SU-DHL-6 (cell line): ENCODE measurements at regions not wholly inside any gene's neighbourhood (a gene's known extent, or its start where the extent isn't known, plus 50 kb on each side); places are given as distances from the start of the nearest gene placed in this dataset.

Source experiments
- H2AFZ ChIP-seq: fragments of 200-600 bp; sonication (generic); 2 replicates; pipeline ENCODE4 v1.6.1; 2014; ENCODE audit warnings: low read depth, mild to moderate bottlenecking, moderate library complexity, mixed read lengths, antibody characterized with exemption, low read length; ENCODE audit not compliant: severe bottlenecking
- H3F3A ChIP-seq: fragments of 200-600 bp; shearing (Covaris generic); 2 replicates; pipeline ENCODE4 v1.6.0; 2016; ENCODE audit warnings: antibody characterized with exemption, mild to moderate bottlenecking; ENCODE audit not compliant: insufficient read depth
- H3K27ac ChIP-seq: fragments of 200-600 bp; sonication (generic); 2 replicates; pipeline ENCODE4 v1.5.1; 2016; ENCODE audit warnings: low read depth, mild to moderate bottlenecking, low read length, moderate library complexity, mixed read lengths
- H3K27me3 ChIP-seq: fragments of 200-600 bp; sonication (generic), shearing (Covaris generic); 2 replicates; pipeline ENCODE4 v1.6.0; 2014; ENCODE audit warnings: mild to moderate bottlenecking, low read length
- H3K36me3 ChIP-seq: fragments of 200-600 bp; sonication (generic); 2 replicates; pipeline ENCODE4 v1.6.1; 2014; ENCODE audit warnings: mild to moderate bottlenecking, low read length, mixed read lengths
- H3K4me2 ChIP-seq: fragments of 300-600, 200-600 bp; shearing (Covaris generic), sonication (generic); 2 replicates; pipeline ENCODE4 v1.6.0; 2014; ENCODE audit warnings: low read length, low read depth, mild to moderate bottlenecking; ENCODE audit not compliant: poor library complexity, severe bottlenecking
- H3K4me3 ChIP-seq: fragments of 200-600 bp; sonication (generic); 2 replicates; pipeline ENCODE4 v1.5.1; 2014; ENCODE audit warnings: antibody characterized with exemption, low read length, mild to moderate bottlenecking, mixed read lengths; ENCODE audit not compliant: insufficient read depth, poor library complexity, severe bottlenecking
- H3K79me2 ChIP-seq: fragments of 200-600 bp; sonication (generic); 2 replicates; pipeline ENCODE4 v1.6.1; 2014; ENCODE audit warnings: mild to moderate bottlenecking, low read length, moderate library complexity; ENCODE audit not compliant: insufficient read depth
- H3K9ac ChIP-seq: fragments of 200-600 bp; sonication (generic); 2 replicates; pipeline ENCODE4 v1.7.0; 2014; ENCODE audit warnings: mild to moderate bottlenecking, low read length
- H3K9me2 ChIP-seq: fragments of 200-600 bp; sonication (generic); replicated peaks from 2 replicates; pipeline ENCODE4 v1.6.1; 2014; ENCODE audit warnings: low read length; ENCODE audit not compliant: insufficient read depth
- H3K9me3 ChIP-seq: fragments of 200-600 bp; sonication (generic); 2 replicates; pipeline ENCODE4 v1.6.1; 2014; ENCODE audit warnings: low read length, mixed read lengths; ENCODE audit not compliant: insufficient read depth
- H4K20me1 ChIP-seq: fragments of 200-600 bp; sonication (generic); 2 replicates; pipeline ENCODE4 v1.6.1; 2014; ENCODE audit warnings: low read depth, mild to moderate bottlenecking, antibody characterized with exemption, low read length, moderate library complexity, mixed read lengths
- EZH2phosphoT487 ChIP-seq: fragments of 200-600 bp; sonication (generic), shearing (Covaris generic); conservative IDR thresholded peaks from 2 replicates; pipeline ENCODE4 v1.6.1; 2018; ENCODE audit warnings: mild to moderate bottlenecking, antibody characterized with exemption, low read length, moderate library complexity, mixed read lengths
- TF ChIP-seq, protein P1 (sequence below): fragments of 200-600 bp; sonication (generic); IDR thresholded peaks from one replicate; pipeline ENCODE4 v1.5.1; 2017; ENCODE audit warnings: antibody characterized with exemption, mild to moderate bottlenecking, low read length, moderate library complexity; ENCODE audit not compliant: insufficient read depth, poor library complexity, severe bottlenecking

DNA sequence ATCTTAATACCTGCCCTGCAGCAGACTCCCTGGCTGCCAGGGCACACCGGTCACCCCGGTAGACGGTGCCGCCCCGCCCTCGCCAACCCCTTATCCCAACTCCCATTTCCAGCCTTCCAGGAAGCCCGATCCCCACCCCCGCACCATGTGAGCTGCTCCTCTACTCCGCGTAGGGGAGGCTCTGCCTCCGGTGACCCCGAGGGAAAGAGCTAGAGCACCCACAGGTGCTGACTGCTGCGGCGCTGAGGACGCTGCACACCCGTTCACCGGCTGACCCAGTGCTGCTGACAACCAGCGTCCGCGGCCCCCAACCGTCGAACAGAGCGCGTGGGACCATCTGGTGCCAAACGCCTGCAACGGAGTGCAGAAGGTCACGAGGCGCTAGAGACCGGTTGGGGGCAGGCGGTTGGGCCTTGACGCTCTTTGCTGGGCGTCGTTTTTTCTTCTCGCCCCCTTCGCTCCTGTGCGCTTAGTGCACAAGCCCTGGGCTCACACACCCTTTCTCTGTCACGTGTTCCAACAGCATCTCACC lies 59.6 kb upstream of the ZNF599 start:
- no peaks in the 10 kb centered on the region for H3K9me3 ChIP-seq
- H3K9me2 ChIP-seq = no peaks in the 10 kb centered on the region
- H3K4me2 ChIP-seq = no peak overlapping the region
- no peak for TF ChIP-seq EZH2phosphoT487
- TF ChIP-seq, protein P1, sequence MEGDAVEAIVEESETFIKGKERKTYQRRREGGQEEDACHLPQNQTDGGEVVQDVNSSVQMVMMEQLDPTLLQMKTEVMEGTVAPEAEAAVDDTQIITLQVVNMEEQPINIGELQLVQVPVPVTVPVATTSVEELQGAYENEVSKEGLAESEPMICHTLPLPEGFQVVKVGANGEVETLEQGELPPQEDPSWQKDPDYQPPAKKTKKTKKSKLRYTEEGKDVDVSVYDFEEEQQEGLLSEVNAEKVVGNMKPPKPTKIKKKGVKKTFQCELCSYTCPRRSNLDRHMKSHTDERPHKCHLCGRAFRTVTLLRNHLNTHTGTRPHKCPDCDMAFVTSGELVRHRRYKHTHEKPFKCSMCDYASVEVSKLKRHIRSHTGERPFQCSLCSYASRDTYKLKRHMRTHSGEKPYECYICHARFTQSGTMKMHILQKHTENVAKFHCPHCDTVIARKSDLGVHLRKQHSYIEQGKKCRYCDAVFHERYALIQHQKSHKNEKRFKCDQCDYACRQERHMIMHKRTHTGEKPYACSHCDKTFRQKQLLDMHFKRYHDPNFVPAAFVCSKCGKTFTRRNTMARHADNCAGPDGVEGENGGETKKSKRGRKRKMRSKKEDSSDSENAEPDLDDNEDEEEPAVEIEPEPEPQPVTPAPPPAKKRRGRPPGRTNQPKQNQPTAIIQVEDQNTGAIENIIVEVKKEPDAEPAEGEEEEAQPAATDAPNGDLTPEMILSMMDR = no peak
- no peaks in the 10 kb centered on the region for H4K20me1 ChIP-seq
- no peaks in the 10 kb centered on the region for H3K36me3 ChIP-seq
- H2AFZ ChIP-seq = no peak overlapping the region
- H3F3A ChIP-seq = no peaks in the 10 kb centered on the region
- no peak overlapping the region for H3K9ac ChIP-seq
- H3K79me2 ChIP-seq = no peaks in the 10 kb centered on the region
- no peak overlapping the region for H3K4me3 ChIP-seq
- H3K27me3 ChIP-seq = no peaks in the 10 kb centered on the region
- H3K27ac ChIP-seq = no peak overlapping the region

DNA sequence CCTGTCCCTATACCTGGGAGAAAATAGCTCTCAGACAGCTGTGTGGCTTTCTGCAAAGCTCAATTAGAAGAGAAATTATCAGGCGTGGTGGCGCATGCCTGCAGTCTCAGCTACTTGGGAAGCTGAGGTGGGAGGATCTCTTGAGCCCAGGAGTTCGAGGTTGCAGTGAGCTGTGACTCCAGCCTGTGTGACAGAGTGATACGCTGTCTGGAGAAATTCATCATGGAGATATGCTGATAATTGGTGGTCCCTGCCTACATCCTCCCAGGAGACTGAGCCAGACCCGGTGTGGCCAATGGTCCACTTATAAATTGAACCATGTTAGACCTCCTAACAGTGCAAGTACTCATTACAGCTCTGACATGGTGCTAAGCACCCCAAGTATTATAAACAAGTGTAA lies 58.7 kb upstream of the ZNF599 start:
- no peak overlapping the region for H3K27ac ChIP-seq
- H2AFZ ChIP-seq = no peak overlapping the region
- TF ChIP-seq, protein P1 = no peak
- no peak for TF ChIP-seq EZH2phosphoT487
- H3K79me2 ChIP-seq = no peaks in the 10 kb centered on the region
- no peak overlapping the region for H3K4me3 ChIP-seq
- H3K36me3 ChIP-seq = no peaks in the 10 kb centered on the region
- no peaks in the 10 kb centered on the region for H3K9me3 ChIP-seq
- no peak overlapping the region for H3K9ac ChIP-seq
- H3K9me2 ChIP-seq = no peaks in the 10 kb centered on the region
- H3F3A ChIP-seq = no peaks in the 10 kb centered on the region
- H4K20me1 ChIP-seq = no peaks in the 10 kb centered on the region
- H3K27me3 ChIP-seq = no peaks in the 10 kb centered on the region
- H3K4me2 ChIP-seq = no peak overlapping the region

DNA sequence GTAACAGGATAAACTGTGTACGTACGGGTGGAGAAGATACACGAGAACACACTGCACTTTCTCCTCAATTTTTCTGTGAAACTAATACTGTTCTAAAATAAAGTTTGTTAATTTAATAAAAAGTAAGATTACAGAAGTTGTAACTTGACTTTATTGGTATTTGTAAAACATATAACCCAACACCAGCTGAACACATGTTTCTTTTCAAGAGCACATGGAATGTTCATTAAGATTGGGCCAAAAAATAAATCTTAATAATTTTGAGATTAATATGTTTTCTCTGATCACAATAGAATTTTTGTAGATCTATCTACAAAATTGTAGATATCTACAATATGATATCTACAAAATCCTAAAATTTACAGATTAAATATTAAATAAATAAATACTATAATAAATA lies 55.1 kb upstream of the ZNF599 start:
- no peaks in the 10 kb centered on the region for H3K9me3 ChIP-seq
- no peak overlapping the region for H3K27ac ChIP-seq
- H3K36me3 ChIP-seq = no peaks in the 10 kb centered on the region
- TF ChIP-seq EZH2phosphoT487 = no peak
- TF ChIP-seq, protein P1 = no peak
- H3K27me3 ChIP-seq = no peaks in the 10 kb centered on the region
- H3F3A ChIP-seq = no peaks in the 10 kb centered on the region
- H3K4me3 ChIP-seq = no peak overlapping the region
- H3K79me2 ChIP-seq = no peaks in the 10 kb centered on the region
- no peaks in the 10 kb centered on the region for H3K9me2 ChIP-seq
- no peak overlapping the region for H3K9ac ChIP-seq
- H4K20me1 ChIP-seq = no peaks in the 10 kb centered on the region
- no peak overlapping the region for H2AFZ ChIP-seq
- no peak overlapping the region for H3K4me2 ChIP-seq

DNA sequence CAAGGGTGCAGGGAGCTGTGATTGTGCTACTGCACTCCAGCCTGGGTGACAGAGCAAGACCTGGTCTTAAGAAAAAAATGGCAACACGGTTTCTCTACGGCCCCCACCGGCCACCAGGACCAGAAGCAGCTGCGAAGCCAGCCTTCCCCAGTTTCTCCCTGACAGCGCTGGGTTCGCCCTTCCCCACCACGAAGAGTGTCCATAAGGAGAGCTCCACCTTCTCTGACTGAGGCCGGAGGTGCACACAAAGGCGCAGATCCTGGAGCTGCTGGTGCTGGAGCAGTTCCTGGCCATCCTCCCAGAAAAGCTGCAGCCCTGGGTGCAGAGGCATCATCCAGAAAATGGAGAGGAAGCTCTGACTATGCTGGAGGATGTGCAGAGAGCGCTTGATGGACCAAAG lies 52.2 kb upstream of the ZNF599 start:
- Histone ChIP-seq H3K27me3 (no peaks in the 10 kb centered on the region), H3F3A (no peaks in the 10 kb centered on the region), H3K4me2 (no peak overlapping the region), H3K79me2 (no peaks in the 10 kb centered on the region), H3K9me3 (no peaks in the 10 kb centered on the region), H3K4me3 (no peak overlapping the region), H3K9me2 (no peaks in the 10 kb centered on the region), H3K27ac (no peak overlapping the region), H4K20me1 (no peaks in the 10 kb centered on the region), H3K9ac (no peak overlapping the region), H2AFZ (no peak overlapping the region), H3K36me3 (no peaks in the 10 kb centered on the region)
- TF ChIP-seq, protein P1 = no peak
